Endodermal cell (in vitro differentiated cells): ENCODE measurements at regions not wholly inside any gene's neighbourhood (a gene's known extent, or its start where the extent isn't known, plus 50 kb on each side); places are given as distances from the start of the nearest gene placed in this dataset.

ENCODE experiments used
- DNase-seq: peaks from one replicate; pipeline ENCODE4 v3.0.0-alpha.2; 2017
- H3K27ac ChIP-seq: 2 replicates; pipeline ENCODE4 v1.5.1; 2013; ENCODE audit warnings: mild to moderate bottlenecking, low read depth, low read length, moderate library complexity
- H3K27me3 ChIP-seq: 2 replicates; pipeline ENCODE4 v1.6.1; 2013; ENCODE audit warnings: mild to moderate bottlenecking, low read length, moderate library complexity; ENCODE audit not compliant: insufficient read depth, control insufficient read depth, poor library complexity, severe bottlenecking
- H3K36me3 ChIP-seq: 2 replicates; pipeline ENCODE4 v1.7.0; 2013; ENCODE audit warnings: mild to moderate bottlenecking, low read length, moderate library complexity; ENCODE audit not compliant: control insufficient read depth, insufficient read depth
- H3K4me1 ChIP-seq: one replicate; pipeline ENCODE4 v1.7.0; 2013; ENCODE audit warnings: low read length; ENCODE audit not compliant: control insufficient read depth, insufficient read depth
- H3K4me3 ChIP-seq: 2 replicates; pipeline ENCODE4 v1.5.1; 2013; ENCODE audit warnings: mild to moderate bottlenecking, low read length, moderate library complexity
- H3K9ac ChIP-seq: 2 replicates; pipeline ENCODE4 v1.6.1; 2013; ENCODE audit warnings: mild to moderate bottlenecking, low read length, moderate library complexity; ENCODE audit not compliant: poor library complexity, severe bottlenecking; ENCODE audit errors: extremely low read depth
- H3K9me3 ChIP-seq: 2 replicates; pipeline ENCODE4 v1.6.1; 2013; ENCODE audit warnings: mild to moderate bottlenecking, low read length, moderate library complexity; ENCODE audit not compliant: control insufficient read depth
- H3K27ac Mint-ChIP-seq: 2 replicates; pipeline ENCODE4 v1.8.0; 2020; ENCODE audit warnings: mixed read lengths
- H3K27me3 Mint-ChIP-seq: 2 replicates; pipeline ENCODE4 v1.8.0; 2021; ENCODE audit warnings: mild to moderate bottlenecking, mixed read lengths; ENCODE audit not compliant: insufficient read depth
- H3K36me3 Mint-ChIP-seq: 2 replicates; pipeline ENCODE4 v1.8.0; 2020; ENCODE audit warnings: low read depth, mixed read lengths
- H3K4me1 Mint-ChIP-seq: 2 replicates; pipeline ENCODE4 v1.8.0; 2020; ENCODE audit warnings: mixed read lengths
- H3K4me3 Mint-ChIP-seq: 2 replicates; pipeline ENCODE4 v1.8.0; 2020; ENCODE audit warnings: mild to moderate bottlenecking, moderate library complexity, mixed read lengths
- H3K9me3 Mint-ChIP-seq: 2 replicates; pipeline ENCODE4 v1.8.0; 2020; ENCODE audit warnings: mild to moderate bottlenecking, mixed read lengths
- WGBS, 2 experiments: methylation state at CpG; one replicate each; pipeline versions ENCODE4 v1.1.5 to v1.1.7; 2013; ENCODE audit warnings: missing lambda C conversion rate in 2 of 2, mixed read lengths in 1 of 2; ENCODE audit not compliant: insufficient coverage in 1 of 2, insufficient read length in 1 of 2; 5-methylcytosine and 5-hydroxymethylcytosine counted together
- TF ChIP-seq, protein P1 (sequence below): fragments of 200-600 bp; sonication (generic); conservative IDR thresholded peaks from 2 replicates; pipeline ENCODE4 v1.5.0; 2021; ENCODE audit warnings: antibody characterized with exemption, mild to moderate bottlenecking

DNA sequence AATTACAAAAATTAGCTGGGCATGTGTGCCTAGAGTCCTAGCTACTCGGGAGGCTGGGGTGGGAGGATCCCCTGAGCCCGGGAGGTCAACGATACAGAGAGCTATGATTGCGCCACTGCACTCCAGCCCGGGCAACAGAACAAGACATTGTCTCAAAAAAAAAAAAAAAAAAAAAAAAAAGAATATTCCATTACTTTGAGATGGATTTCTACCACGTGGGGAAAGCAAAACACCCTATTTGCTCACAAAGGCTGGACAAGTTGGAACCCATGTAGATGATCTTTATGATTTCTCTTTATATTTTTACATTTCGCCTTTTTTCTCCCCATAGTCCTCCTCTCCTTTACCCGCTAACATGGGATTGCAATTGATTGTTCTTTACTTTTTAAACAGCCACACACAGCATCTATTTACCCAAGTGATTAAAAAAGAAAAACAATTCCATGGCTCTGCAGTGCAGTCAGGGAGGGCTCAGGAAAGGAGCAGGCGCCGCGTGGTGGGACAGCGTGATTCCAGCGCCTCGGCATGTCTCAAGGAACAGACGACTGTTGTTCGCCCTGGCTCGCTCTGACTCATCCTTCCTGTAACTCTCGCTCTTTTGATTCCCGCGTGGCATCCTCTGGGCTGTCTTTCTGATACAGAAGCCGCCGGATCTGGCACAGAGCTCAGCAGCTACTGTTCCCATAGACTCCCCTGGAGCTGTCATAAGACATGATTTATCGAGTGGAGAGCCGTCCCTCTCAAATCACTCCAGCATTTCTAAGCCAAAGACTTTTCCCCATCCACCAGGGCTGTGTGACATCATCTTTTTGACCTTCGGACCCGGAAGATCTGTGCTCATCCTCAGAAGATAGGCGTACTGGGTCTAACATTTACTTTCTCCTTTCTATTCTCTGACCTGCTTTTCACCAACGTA, 230.4 kb upstream of the AGAP1 start:
- peak; percentile 69 for DNase-seq
- no peaks in the 10 kb centered on the region for H3K36me3 ChIP-seq
- no peak overlapping the region for H3K4me3 ChIP-seq
- no peaks in the 10 kb centered on the region for H3K9me3 ChIP-seq
- H3K4me3 Mint-ChIP-seq, result no peak overlapping the region
- H3K27me3 Mint-ChIP-seq, result peaks cover 16% of the 10 kb centered on the region
- H3K27me3 ChIP-seq, result no peaks in the 10 kb centered on the region
- H3K9me3 Mint-ChIP-seq, result peaks cover under 1% of the 10 kb centered on the region
- TF ChIP-seq, protein P1, sequence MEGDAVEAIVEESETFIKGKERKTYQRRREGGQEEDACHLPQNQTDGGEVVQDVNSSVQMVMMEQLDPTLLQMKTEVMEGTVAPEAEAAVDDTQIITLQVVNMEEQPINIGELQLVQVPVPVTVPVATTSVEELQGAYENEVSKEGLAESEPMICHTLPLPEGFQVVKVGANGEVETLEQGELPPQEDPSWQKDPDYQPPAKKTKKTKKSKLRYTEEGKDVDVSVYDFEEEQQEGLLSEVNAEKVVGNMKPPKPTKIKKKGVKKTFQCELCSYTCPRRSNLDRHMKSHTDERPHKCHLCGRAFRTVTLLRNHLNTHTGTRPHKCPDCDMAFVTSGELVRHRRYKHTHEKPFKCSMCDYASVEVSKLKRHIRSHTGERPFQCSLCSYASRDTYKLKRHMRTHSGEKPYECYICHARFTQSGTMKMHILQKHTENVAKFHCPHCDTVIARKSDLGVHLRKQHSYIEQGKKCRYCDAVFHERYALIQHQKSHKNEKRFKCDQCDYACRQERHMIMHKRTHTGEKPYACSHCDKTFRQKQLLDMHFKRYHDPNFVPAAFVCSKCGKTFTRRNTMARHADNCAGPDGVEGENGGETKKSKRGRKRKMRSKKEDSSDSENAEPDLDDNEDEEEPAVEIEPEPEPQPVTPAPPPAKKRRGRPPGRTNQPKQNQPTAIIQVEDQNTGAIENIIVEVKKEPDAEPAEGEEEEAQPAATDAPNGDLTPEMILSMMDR, result no peak
- no peak overlapping the region for H3K9ac ChIP-seq
- 55 to 69% methylated on average over 19 to 28 of the region's 28 CpGs for WGBS, 2 experiments
- peak overlapping the region; percentile 87 for H3K27ac ChIP-seq
- peak overlapping the region; percentile 26 for H3K27ac Mint-ChIP-seq
- H3K36me3 Mint-ChIP-seq, result no peaks in the 10 kb centered on the region
- H3K4me1 Mint-ChIP-seq, result peaks cover 9% of the 10 kb centered on the region
- no peaks in the 10 kb centered on the region for H3K4me1 ChIP-seq

DNA sequence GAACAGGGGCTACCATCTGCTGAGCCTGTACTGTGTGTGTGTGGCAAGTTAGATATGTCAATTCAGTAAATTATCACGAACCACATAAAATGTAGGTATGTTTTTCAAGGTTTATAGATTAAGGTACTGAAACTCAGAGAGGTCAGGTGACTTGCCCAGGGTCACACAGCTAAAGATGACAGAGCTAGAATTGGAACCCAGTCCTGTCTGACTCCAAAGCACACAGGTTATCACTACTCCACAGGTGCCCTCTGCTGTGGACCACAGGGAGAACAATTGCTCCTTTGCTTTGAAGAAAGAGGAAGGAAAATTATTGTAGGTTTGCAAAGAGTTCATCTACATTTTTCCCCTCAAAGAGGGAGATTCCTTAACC, 229.7 kb upstream of the AGAP1 start:
- WGBS, 2 experiments, result 71 to 98% methylated on average over 1 of the region's 1 CpG
- no peaks in the 10 kb centered on the region for H3K9me3 Mint-ChIP-seq
- TF ChIP-seq, protein P1, result peak; percentile 14
- no peaks in the 10 kb centered on the region for H3K27me3 ChIP-seq
- H3K36me3 Mint-ChIP-seq, result no peaks in the 10 kb centered on the region
- no peak overlapping the region for H3K27ac Mint-ChIP-seq
- peaks cover 16% of the 10 kb centered on the region for H3K27me3 Mint-ChIP-seq
- H3K4me1 Mint-ChIP-seq, result peaks cover 10% of the 10 kb centered on the region
- no peak overlapping the region for H3K4me3 Mint-ChIP-seq
- H3K27ac ChIP-seq, result peak overlapping the region; percentile 67
- H3K4me1 ChIP-seq, result no peaks in the 10 kb centered on the region
- no peaks in the 10 kb centered on the region for H3K9me3 ChIP-seq
- no peak overlapping the region for H3K4me3 ChIP-seq
- H3K9ac ChIP-seq, result no peak overlapping the region
- H3K36me3 ChIP-seq, result no peaks in the 10 kb centered on the region
- DNase-seq, result no peak

DNA sequence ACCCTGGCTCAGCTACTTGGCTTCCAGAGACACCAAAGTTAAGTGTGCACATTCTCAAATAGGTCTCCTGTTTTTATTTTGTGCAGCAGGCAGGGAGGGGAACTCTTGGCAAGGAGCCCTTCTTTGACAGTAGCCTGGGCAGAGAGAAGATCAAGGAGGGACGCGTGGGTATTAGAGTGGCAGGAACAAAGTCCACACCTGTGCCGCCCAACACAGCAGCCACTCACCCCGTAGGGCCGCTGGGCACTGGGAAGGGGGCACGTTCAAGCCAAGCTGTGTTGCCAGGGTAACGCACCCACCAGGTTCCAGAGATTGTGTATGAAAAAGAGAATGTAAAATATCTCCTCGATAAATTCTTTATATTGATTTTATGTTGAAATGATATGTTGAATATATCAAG, 229.3 kb upstream of the AGAP1 start:
- Mint-ChIP-seq H3K36me3 (no peaks in the 10 kb centered on the region), H3K27ac (no peak overlapping the region), H3K4me3 (no peak overlapping the region), H3K27me3 (peaks cover 16% of the 10 kb centered on the region), H3K4me1 (peaks cover 10% of the 10 kb centered on the region), H3K9me3 (no peaks in the 10 kb centered on the region)
- TF ChIP-seq, protein P1, result no peak
- Histone ChIP-seq H3K4me3 (no peak overlapping the region), H3K9me3 (no peaks in the 10 kb centered on the region), H3K4me1 (no peaks in the 10 kb centered on the region), H3K27ac (no peak overlapping the region), H3K36me3 (no peaks in the 10 kb centered on the region), H3K9ac (no peak overlapping the region), H3K27me3 (no peaks in the 10 kb centered on the region)
- 94 to 95% methylated on average over 6 to 8 of the region's 8 CpGs for WGBS, 2 experiments
- DNase-seq, result no peak
